GM12878 (cell line): ENCODE measurements at regions not wholly inside any gene's neighbourhood (a gene's known extent, or its start where the extent isn't known, plus 50 kb on each side); places are given as distances from the start of the nearest gene placed in this dataset.

Experiments
- ATAC-seq: fragments of 200-7000 bp; cut with Tn5 transposase; 3 replicates; pipeline ENCODE4 v1.9.1; 2020; ENCODE audit warnings: mild to moderate bottlenecking, moderate library complexity
- BruUV-seq: library from RNA; stranded (reverse); fragments of 400-500 nt; replicated peaks from 2 replicates; lab custom pipeline; 2021; lab: Mats Ljungman, UMichigan
- CTCF ChIA-PET: fragments of 300-600 bp; sonication (Branson Sonifier 250); formaldehyde crosslinking; extraction: SDS; loops from one replicate; lab custom pipeline; 2021; ENCODE audit warnings: inconsistent platforms; lab: Yijun Ruan, JAX
- POLR2A ChIA-PET: fragments of 350-600 bp; formaldehyde crosslinking; extraction: SDS; loops from one replicate; lab custom pipeline; 2021; ENCODE audit warnings: inconsistent platforms; lab: Charles Lee
- RAD21 ChIA-PET: fragments of 300-600 bp; sonication (Branson Sonifier 250); formaldehyde crosslinking; loops from one replicate; lab custom pipeline; 2023; ENCODE audit warnings: antibody characterized with exemption; ENCODE audit not compliant: unreplicated experiment; lab: Charles Lee
- SMC1A ChIA-PET: fragments of 300-600 bp; sonication (Branson Sonifier 250); formaldehyde crosslinking; loops from one replicate; lab custom pipeline; 2023; ENCODE audit not compliant: unreplicated experiment, uncharacterized antibody; lab: Charles Lee
- DNase-seq: peaks from one replicate; pipeline ENCODE4 v3.0.0-alpha.2; 2011; ENCODE audit warnings: low read depth, low spot score
- FAIRE-seq: peaks from 3 replicates; lab custom pipeline; 2011; peaks lifted over from hg19 to GRCh38; lab: Jason Lieb, UNC
- H2AFZ ChIP-seq: 2 replicates; pipeline ENCODE4 v1.6.0; 2011; ENCODE audit warnings: low read depth, low read length, control low read depth; ENCODE audit not compliant: control insufficient read depth
- H3K27ac ChIP-seq: 2 replicates; pipeline ENCODE4 v1.5.1; 2011; ENCODE audit warnings: control low read depth; ENCODE audit not compliant: control insufficient read depth, insufficient read depth
- H3K27me3 ChIP-seq, 2 experiments: replicated peaks in 1 of 2; 2 replicates each; pipeline versions ENCODE4 v1.6.0 to v1.6.1; 2011; ENCODE audit warnings: low read length in 1 of 2; ENCODE audit not compliant: control insufficient read depth in 2 of 2, insufficient read depth in 2 of 2
- H3K36me3 ChIP-seq, 2 experiments: 2 replicates each; pipeline ENCODE4 v1.5.1; 2011; ENCODE audit warnings: low read length in 1 of 2; ENCODE audit not compliant: control insufficient read depth in 2 of 2, insufficient read depth in 2 of 2
- H3K4me1 ChIP-seq: 2 replicates; pipeline ENCODE4 v1.6.1; 2011; ENCODE audit warnings: mild to moderate bottlenecking, low read length, moderate library complexity, mixed read lengths; ENCODE audit not compliant: control insufficient read depth, insufficient read depth
- H3K4me2 ChIP-seq: 2 replicates; pipeline ENCODE4 v1.6.0; 2011; ENCODE audit warnings: control low read depth; ENCODE audit not compliant: control insufficient read depth, insufficient read depth
- H3K4me3 ChIP-seq: fragments of 200-600 bp; sonication (generic); 2 replicates; pipeline ENCODE4 v1.5.1; 2016
- H3K79me2 ChIP-seq: 2 replicates; pipeline ENCODE4 v1.6.0; 2011; ENCODE audit warnings: low read length; ENCODE audit not compliant: control insufficient read depth, insufficient read depth
- H3K9ac ChIP-seq: 2 replicates; pipeline ENCODE4 v1.8.0; 2011; ENCODE audit warnings: low read length, control low read depth, mixed read lengths; ENCODE audit not compliant: control insufficient read depth, insufficient read depth
- H3K9me3 ChIP-seq: replicated peaks from 3 replicates; pipeline ENCODE4 v1.5.1; 2011; ENCODE audit warnings: mild to moderate bottlenecking, low read length; ENCODE audit not compliant: control insufficient read depth, insufficient read depth
- H4K20me1 ChIP-seq: 2 replicates; pipeline ENCODE4 v1.6.0; 2011; ENCODE audit not compliant: control insufficient read depth, insufficient read depth
- BACH1 ChIP-seq: fragments of 450-650 bp; IDR thresholded peaks from 2 replicates; pipeline ENCODE4 v1.6.1; 2017; ENCODE audit warnings: mild to moderate bottlenecking, borderline replicate concordance
- BCL11A ChIP-seq: IDR thresholded peaks from 2 replicates; pipeline ENCODE4 v1.6.1; 2011; ENCODE audit warnings: low read depth, low read length
- CEBPZ ChIP-seq: fragments of 150-350 bp; IDR thresholded peaks from 2 replicates; pipeline ENCODE4 v1.6.1; 2016; ENCODE audit warnings: low read depth, low read length
- CTCF ChIP-seq, 3 experiments: IDR thresholded peaks in 2 of 3; conservative IDR thresholded peaks in 1 of 3; 2 replicates each; pipeline ENCODE4 v1.5.1; 2011; ENCODE audit warnings: low read depth in 3 of 3, low read length in 3 of 3, mild to moderate bottlenecking in 3 of 3, control low read depth in 2 of 3, moderate library complexity in 2 of 3, inconsistent platforms in 1 of 3, mixed read lengths in 1 of 3; ENCODE audit not compliant: control insufficient read depth in 2 of 3, insufficient read depth in 1 of 3; ENCODE audit errors: extremely low read depth in 1 of 3
- ELK1 ChIP-seq: IDR thresholded peaks from 2 replicates; pipeline ENCODE4 v1.6.1; 2012; ENCODE audit warnings: low read depth, low read length, improper control_type of control experiment
- GATAD2B ChIP-seq: fragments of 450-650 bp; conservative IDR thresholded peaks from 2 replicates; pipeline ENCODE4 v1.6.1; 2017; ENCODE audit warnings: low read depth, mild to moderate bottlenecking, moderate library complexity
- KAT2A ChIP-seq: conservative IDR thresholded peaks from 2 replicates; pipeline ENCODE4 v1.6.1; 2011; ENCODE audit warnings: low read depth, low read length; ENCODE audit not compliant: control insufficient read depth
- MEF2B ChIP-seq: fragments of 450-650 bp; IDR thresholded peaks from 2 replicates; pipeline ENCODE4 v1.6.1; 2018; ENCODE audit warnings: mild to moderate bottlenecking, moderate library complexity; ENCODE audit not compliant: partially characterized antibody, poor library complexity, severe bottlenecking
- NR2C1 ChIP-seq: fragments of 450-650 bp; IDR thresholded peaks from 2 replicates; pipeline ENCODE4 v1.6.1; 2017; ENCODE audit warnings: antibody characterized with exemption, mild to moderate bottlenecking, moderate library complexity
- RB1 ChIP-seq: fragments of 450-650 bp; formaldehyde crosslinking; IDR thresholded peaks from 2 replicates; pipeline ENCODE4 v1.6.1; 2017; ENCODE audit warnings: mild to moderate bottlenecking, borderline replicate concordance
- ZNF24 ChIP-seq: fragments of 450-650 bp; IDR thresholded peaks from 2 replicates; pipeline ENCODE4 v1.6.1; 2017; ENCODE audit warnings: antibody characterized with exemption, mild to moderate bottlenecking
- WGBS: methylation state at CpG from one replicate; pipeline ENCODE4 v1.1.6; 2016; ENCODE audit warnings: low lambda C conversion rate; ENCODE audit not compliant: insufficient replicate concordance, insufficient coverage; ENCODE audit errors: missing lambda C conversion rate; 5-methylcytosine and 5-hydroxymethylcytosine counted together
- in situ Hi-C: fragments of 300-500 bp; cut with MboI; formaldehyde crosslinking; loops from 9 replicates; pipeline ENCODE4 v1.14.3; 2018; ENCODE audit warnings: mixed read lengths
- intact Hi-C: fragments of 100-400 bp; cut with micrococcal nuclease; formaldehyde crosslinking; loops from one replicate; pipeline ENCODE4 v1.14.2; 2022; ENCODE audit not compliant: unreplicated experiment
- TF ChIP-seq, protein P1 (sequence below): IDR thresholded peaks from 2 replicates; pipeline ENCODE4 v1.6.1; 2012; ENCODE audit warnings: mild to moderate bottlenecking, low read depth, low read length

DNA sequence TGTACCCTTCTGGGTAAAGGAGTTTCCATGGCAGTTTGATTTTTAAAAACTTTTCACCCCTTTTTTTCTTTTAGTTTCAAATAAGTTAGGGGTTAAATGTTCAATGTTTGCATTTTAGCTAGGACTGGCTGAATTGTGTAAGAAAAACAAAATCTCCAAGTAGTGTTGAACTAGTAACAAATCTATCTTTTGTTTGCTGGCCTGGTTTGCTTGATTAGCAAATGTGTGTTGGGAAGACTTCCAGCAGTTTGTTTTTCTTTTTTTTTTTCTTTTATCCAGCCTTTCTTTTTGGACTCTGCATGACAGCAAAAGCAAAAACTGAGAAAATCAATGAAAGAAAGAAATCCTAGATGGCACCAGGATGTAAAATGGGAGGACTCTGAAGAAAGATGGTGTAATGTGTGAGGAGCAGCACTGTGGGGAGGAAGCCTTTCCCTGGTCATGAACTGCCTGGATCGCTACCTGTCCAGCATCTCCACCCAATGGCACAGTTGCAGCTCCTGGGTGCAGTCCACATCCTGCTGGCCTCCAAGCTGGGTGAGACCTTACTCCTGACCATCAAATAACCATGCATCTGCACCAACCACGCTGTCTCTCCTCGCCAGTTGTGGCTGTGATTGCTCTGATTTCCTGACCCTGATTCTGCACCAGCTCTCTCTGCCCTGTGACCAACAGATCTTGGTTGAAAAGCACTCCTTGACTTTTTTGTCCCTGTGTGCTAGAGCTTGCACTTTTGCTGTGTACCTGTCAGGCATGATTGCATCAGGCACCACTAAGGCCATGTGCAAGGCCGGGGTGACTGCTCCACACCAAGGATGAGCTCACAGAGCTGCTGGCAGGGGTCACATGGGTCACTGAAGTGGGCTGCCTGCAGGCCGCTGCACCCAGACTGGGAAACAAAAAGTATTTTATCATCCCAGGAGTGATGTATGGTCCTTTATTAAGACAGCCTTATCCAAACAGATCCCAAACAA, 71.2 kb upstream of the ZNF236 start:
- CTCF ChIA-PET: no interaction called here
- WGBS: 35% methylated on average over 5 of the region's 5 CpGs
- H3K4me3 ChIP-seq: no peak overlapping the region
- H3K27ac ChIP-seq: no peak overlapping the region
- H4K20me1 ChIP-seq: no peaks in the 10 kb centered on the region
- POLR2A ChIA-PET: no interaction called here
- no peaks in the 10 kb centered on the region for H3K36me3 ChIP-seq
- DNase-seq (no peak), ATAC-seq (no peak), FAIRE-seq (no peak)
- no peaks in the 10 kb centered on the region for H3K27me3 ChIP-seq
- no peak overlapping the region for H3K9ac ChIP-seq
- no peaks in the 10 kb centered on the region for H3K79me2 ChIP-seq
- BruUV-seq: no TSS peak
- no peaks in the 10 kb centered on the region for H3K4me1 ChIP-seq
- no peak overlapping the region for H2AFZ ChIP-seq
- intact Hi-C loops (no loop called here), in situ Hi-C loops (no loop called here)
- no peak overlapping the region for H3K4me2 ChIP-seq
- RAD21 ChIA-PET: no interaction called here
- H3K9me3 ChIP-seq: no peaks in the 10 kb centered on the region; the same call in 2 of the 3 replicates
- SMC1A ChIA-PET: no interaction called here
- TF ChIP-seq KAT2A (no peak), NR2C1 (no peak), BCL11A (no peak), ELK1 (no peak), CEBPZ (no peak), GATAD2B (no peak), CTCF (IDR thresholded peaks at IDR 0.05 in 2 of 3, conservative IDR thresholded peaks at IDR 0.05 in 1 of 3; ENCODE audit: control insufficient read depth in 2 of 3, extremely low read depth in 1 of 3, insufficient read depth in 1 of 3, low read depth in 3 of 3, low read length in 3 of 3) (no peak), MEF2B (no peak), BACH1 (no peak), RB1 (no peak), ZNF24 (no peak)
- TF ChIP-seq, protein P1, sequence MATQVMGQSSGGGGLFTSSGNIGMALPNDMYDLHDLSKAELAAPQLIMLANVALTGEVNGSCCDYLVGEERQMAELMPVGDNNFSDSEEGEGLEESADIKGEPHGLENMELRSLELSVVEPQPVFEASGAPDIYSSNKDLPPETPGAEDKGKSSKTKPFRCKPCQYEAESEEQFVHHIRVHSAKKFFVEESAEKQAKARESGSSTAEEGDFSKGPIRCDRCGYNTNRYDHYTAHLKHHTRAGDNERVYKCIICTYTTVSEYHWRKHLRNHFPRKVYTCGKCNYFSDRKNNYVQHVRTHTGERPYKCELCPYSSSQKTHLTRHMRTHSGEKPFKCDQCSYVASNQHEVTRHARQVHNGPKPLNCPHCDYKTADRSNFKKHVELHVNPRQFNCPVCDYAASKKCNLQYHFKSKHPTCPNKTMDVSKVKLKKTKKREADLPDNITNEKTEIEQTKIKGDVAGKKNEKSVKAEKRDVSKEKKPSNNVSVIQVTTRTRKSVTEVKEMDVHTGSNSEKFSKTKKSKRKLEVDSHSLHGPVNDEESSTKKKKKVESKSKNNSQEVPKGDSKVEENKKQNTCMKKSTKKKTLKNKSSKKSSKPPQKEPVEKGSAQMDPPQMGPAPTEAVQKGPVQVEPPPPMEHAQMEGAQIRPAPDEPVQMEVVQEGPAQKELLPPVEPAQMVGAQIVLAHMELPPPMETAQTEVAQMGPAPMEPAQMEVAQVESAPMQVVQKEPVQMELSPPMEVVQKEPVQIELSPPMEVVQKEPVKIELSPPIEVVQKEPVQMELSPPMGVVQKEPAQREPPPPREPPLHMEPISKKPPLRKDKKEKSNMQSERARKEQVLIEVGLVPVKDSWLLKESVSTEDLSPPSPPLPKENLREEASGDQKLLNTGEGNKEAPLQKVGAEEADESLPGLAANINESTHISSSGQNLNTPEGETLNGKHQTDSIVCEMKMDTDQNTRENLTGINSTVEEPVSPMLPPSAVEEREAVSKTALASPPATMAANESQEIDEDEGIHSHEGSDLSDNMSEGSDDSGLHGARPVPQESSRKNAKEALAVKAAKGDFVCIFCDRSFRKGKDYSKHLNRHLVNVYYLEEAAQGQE: no peak
